ENCODE measurements at regions not wholly inside any gene's neighbourhood (a gene's known extent, or its start where the extent isn't known, plus 50 kb on each side); places are given as distances from the start of the nearest gene placed in this dataset.
"Not testable (repeated sequence)": the region's sequence is repeated elsewhere in the genome, so short reads cannot be mapped to it uniquely, and the experiment has no call there.

DNA sequence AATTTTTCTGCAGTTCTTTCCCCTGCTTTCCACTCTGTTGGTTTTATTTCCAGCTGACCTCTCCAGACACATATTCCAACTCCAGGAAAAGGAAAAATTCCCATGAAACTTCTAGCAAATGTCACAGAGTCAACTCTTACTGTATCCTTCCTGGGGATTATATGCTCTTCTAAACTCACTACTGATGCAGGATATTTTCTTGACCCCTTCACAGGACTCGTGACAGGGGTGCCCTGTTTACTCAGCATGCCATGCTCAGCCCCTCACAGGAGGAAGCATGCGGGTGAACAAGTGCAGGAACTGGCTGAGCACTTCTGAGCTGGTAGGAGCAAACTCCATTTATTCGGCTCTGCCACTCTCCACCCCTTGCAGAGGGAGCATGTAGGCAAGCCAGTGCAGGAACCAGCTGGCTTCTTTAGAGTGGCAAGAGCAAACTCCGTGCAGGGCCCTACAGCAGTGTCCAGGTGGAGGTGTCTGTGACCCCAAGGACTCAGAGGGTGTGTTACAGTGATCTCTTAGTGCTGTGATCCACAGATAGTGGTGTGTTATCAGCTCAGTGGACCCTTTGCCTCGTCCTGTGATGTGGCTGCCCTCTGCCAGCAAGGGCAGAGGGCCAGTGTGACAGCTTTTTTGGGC is 413.6 kb upstream of the GRM7 start:
- in situ Hi-C loops (cut with MboI; ENCODE audit: low sequenced_read_pairs): no loop called here

DNA sequence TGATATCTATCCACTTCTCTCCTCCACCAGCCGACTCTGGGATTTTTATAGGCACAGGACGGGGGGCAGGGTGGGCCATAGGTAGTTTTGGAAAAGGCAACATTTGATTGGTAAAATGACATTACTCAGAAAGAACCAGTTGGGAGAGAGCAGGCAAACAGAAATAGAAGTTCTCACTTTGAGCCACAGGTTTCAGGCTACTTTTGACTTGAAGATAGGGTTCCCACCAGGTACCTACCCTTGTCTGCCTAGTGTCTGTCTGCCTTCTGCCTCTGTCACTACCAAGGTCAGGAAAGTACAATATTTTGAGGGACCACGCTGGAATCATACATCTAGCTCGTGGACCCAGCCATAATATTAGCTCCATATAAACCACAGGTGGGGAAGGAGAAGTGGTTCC is 412.9 kb upstream of the GRM7 start:
- in situ Hi-C loops (cut with MboI; ENCODE audit: low sequenced_read_pairs): no loop called here

DNA sequence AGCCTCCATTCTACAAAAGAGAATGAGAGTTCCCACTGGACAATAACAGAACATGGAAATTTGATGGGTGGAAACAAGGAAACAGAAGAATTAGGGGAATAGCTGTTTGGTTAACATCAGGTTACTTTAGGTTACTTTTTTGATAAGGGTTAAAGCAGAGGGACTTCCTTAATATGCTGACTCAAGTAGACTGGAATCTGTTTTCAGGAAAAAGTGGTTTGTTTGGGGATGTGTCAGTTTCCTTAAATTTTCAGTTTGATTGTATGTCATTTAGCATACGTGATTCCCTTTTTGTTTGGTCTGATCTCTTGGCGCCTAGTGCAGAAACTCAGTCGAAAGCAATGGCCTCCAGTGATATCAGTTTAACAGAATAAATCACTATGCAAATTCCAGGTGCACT is 411.8 kb upstream of the GRM7 start:
- in situ Hi-C loops (cut with MboI; ENCODE audit: low sequenced_read_pairs): no loop called here

DNA sequence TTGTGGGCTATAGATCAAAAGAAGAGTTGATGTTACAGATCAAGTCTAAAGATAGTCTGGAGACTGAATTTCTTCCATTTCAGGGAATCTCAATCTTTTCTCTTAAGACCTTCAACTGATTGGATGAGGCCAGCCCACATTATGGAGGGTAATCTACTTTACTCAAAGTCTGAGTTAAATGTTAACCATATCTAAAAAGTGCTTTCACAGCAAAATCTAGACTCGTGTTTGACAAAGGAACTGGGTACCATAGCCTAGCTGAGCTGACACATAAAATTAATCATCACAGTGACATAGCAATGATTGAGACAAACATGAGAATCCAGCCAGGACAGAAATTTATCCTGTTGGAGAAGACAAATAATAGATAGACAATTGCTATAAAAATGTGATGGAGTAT is 407.9 kb upstream of the GRM7 start:
- in situ Hi-C loops (cut with MboI; ENCODE audit: low sequenced_read_pairs): no loop called here

DNA sequence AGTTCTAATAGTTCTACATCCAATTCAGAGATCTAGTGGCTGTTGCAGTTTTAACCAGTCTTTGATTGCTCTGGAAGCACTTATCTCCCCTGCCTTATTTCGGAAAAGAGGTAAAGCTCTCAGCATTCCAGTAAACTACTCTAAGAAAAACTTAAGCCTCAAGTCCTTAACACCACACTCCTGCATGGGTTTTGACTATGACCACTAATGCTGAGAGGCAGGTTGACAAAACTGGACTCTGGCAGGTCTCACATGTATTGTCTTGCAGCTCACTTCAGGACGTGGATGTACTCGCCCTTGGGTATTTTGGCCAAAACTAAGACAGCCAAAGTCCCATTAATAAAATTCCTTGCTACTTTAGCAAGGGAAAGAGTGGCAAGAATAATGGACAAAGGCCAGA is 405.9 kb upstream of the GRM7 start:
- in situ Hi-C loops (cut with MboI; ENCODE audit: low sequenced_read_pairs): no loop called here

DNA sequence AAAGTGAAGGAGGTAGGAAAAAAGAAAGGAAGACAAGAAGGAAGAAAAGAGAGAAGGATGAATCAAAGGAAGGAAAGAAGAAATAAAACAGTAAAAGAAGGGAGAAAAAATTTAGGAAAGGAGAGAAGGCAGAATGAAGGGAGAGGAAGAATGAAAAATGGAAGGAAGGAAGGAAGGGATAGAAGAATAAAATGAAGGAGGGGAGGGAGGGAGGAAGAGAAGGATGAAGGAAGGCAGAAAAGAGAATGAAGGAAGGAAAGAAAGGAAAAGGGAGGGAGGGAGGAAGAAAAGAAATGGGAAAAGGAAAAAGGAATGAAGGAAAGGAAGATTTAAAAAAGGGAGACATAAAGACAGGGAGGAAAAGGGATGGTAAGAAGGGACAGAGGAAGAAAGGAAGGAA is 393.7 kb upstream of the GRM7 start:
- in situ Hi-C loops (cut with MboI; ENCODE audit: low sequenced_read_pairs): no loop called here

DNA sequence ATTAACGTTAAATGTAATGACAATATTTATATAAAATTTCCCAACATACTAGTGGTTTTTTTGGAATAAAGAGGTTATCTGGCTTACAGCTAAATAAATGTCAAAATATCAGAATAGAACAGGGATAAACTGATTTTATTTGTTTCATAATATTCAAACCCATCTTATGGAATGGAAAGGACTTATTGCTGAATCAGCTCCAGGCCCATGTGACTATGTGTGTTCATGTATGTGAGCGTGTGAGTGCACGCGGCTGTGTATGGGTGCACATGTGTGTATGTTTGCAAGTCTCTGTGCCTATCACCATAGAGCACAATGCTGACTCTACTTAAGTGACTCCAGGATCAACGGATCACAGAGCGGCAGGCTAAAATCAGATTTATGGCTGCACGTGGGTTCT is 392.3 kb upstream of the GRM7 start:
- in situ Hi-C loops (cut with MboI; ENCODE audit: low sequenced_read_pairs): no loop called here

DNA sequence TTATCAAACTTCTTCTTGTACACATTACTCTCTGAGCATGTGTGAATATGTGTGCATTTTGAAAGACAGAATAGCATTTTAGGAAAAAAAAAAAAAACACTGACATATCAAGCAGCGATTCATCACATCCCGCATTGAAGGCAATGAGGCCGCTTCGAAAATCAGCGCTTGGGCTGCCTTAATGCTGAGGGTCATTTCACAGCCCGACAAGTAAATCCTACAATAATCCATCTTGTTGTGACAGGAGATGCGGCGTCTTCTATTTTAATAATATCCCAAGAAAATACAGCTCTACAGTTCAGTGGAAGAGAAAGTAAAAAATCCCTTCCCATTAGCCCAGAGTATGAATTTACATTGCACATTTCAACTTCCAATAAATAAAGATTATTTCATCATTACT is 389.2 kb upstream of the GRM7 start:
- in situ Hi-C loops (cut with MboI; ENCODE audit: low sequenced_read_pairs): no loop called here

DNA sequence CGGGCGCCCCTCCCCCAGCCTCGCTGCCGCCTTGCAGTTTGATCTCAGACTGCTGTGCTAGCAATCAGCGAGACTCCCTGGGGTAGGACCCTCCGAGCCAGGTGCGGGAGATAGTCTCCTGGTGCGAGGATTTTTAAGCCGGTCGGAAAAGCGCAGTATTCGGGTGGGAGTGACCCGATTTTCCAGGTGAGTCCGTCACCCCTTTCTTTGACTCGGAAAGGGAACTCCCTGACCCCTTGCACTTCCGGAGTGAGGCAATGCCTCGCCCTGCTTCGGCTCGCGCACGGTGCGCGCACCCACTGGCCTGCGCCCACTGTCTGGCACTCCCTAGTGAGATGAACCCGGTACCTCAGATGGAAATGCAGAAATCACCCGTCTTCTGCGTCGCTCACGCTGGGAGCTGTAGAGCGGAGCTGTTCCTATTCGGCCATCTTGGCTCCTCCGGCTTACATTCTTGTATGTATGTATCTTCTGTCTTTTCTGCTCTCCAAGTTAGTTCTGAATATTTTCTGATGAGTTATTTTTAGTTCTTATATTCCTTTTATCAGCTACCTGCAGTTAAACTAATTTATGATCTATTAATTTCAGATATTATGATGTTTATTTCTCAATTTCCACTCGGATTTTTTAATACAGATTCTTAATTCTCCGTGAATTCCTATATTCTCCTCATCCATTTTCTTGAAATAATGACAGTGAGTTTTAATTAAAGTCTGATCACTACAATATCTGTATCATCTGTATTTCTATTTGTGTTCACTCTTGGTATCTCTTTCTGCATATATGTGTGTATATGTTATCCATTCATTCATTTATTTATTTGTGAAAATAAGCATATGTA is 370.2 kb upstream of the GRM7 start:
- in situ Hi-C loops (cut with MboI; ENCODE audit: low sequenced_read_pairs): not testable (repeated sequence)

DNA sequence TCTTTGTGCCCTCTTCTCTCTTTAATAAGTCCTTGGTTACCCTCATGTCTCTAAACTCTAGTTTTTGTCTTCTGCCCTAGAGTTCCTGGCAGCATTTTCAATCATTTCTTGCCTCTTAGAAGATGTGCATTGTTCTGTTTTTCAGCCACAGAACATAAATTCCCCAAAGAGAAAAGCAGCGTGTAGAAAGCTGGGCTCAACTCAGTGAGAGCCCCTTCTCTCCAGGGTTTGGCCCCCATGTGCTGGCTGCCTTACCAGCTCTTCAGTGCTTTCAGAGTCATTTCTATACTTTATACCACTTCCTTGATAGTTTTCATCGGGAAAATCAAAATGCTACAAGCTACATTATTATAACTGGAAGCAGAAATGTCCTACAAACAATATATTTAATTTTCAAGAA is 369.1 kb upstream of the GRM7 start:
- in situ Hi-C loops (cut with MboI; ENCODE audit: low sequenced_read_pairs): no loop called here

DNA sequence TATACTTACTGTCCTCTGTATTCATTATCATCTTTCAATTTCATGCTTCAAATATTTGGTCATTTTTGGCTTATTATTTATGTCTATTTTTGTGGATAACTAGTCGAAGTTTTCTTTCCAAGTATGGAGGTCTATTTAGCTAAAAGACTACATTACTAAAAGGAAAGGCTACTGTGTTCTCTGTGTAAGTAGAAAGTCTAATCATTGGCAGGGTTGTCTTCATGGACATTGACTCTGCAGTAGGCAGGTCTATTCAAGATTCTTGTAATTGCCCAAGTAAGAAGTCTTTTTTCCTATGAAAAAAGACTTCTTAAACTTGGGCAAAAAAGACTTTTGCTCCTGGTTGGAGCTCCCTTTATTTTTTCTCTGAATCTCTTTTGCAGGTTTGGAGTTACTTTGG is 368.6 kb upstream of the GRM7 start:
- in situ Hi-C loops (cut with MboI; ENCODE audit: low sequenced_read_pairs): no loop called here

DNA sequence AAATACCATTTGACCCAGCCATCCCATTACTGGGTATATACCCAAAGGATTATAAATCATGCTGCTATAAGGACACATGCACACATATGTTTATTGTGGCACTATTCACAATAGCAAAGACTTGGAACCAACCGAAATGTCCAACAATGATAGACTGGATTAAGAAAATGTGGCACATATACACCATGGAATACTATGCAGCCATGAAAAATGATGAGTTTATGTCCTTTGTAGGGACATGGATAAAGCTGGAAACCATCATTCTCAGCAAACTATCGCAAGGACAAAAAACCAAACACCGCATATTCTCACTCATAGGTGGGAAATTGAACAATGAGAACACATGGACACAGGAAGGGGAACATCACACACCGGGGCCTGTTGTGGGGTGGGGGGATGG is 362.0 kb upstream of the GRM7 start:
- in situ Hi-C loops (cut with MboI; ENCODE audit: low sequenced_read_pairs): not testable (repeated sequence)

DNA sequence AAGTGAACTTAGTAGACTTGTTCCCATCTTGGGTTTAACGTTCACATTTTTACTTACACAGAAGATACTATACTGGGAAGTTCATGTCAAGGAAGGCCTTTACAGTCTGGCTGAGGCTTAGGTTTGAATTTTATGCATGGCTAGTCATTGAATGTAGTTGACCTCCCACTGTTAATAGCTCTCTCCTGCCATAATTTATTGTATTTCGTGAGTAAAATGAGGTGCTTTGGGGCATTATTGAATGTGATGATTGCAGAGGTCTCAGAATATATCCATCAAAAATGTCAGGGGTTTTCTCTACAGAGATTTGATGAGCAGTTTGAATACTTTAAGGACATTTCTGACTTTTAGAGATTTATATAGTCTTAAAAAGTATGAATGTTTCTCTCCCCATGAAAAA is 356.6 kb upstream of the GRM7 start:
- in situ Hi-C loops (cut with MboI; ENCODE audit: low sequenced_read_pairs): no loop called here

DNA sequence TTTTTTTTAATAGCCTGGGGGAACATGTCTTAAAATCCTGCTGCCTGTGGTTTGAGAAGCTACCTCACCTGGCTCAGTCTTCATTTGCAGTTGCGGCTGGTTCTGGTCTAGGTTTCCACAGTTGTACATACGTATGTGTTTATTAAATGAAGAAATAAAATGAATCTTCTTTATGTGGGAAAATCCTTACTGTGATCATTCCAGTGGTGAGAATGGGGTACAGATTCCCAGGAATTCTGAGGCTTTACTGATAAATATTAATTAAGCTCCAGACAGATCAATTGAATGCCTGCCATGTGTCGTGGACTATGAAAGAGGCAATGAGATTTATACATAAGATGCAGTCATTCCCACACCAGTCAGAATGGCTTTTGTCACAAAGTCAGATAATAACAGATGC is 356.1 kb upstream of the GRM7 start:
- in situ Hi-C loops (cut with MboI; ENCODE audit: low sequenced_read_pairs): no loop called here

DNA sequence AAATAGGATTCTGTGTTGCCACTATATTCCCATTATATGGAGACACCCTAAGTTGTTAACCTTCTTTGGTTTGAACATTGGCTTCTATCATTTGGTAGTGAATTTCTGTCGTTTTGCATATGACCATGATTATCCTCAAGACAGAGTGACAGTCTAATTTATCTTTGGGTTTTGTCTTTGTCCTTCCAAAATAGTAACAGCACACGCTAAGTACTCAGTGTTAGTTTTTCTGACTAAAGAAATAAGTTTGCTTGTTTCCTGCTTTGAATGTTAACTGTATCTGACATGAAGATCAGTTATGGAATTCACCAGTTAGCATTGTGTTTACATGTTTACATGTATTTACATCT is 352.5 kb upstream of the GRM7 start:
- in situ Hi-C loops (cut with MboI; ENCODE audit: low sequenced_read_pairs): no loop called here

DNA sequence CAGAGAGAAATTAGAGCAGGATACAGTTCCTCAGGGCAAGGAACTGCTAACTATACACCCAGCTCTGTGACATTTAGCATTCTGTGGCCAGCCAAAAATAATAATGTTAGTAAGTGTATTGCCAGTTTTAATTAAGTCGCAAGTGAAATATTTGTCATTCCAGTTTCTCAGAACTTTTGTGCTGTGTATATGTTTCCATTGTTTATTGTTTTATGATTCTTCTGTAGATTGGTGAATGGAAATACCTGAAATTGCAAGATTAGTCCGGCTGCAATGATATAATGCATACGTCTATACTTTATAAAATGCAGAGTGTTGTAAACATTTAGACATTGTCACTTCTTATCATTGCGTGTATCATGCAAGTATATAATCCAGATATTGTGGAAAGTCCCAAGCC is 351.3 kb upstream of the GRM7 start:
- in situ Hi-C loops (cut with MboI; ENCODE audit: low sequenced_read_pairs): no loop called here

DNA sequence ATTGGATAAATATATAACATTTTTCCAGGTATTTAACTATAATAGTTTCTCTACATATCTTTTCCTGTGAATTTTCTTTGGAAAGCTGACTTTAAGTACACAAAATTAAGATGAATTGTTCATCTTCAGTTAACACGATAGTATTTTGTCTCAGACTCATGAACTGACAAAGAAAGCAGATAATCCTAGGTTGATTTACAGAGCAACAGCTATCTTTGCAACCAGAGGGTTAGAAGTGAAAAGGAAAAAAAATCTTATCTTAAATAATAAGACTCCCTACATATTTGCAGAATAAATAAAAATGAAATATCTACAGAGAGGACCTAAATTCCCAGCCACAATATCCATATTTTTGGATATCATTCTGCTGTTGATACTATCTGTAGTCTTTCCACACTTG is 350.2 kb upstream of the GRM7 start:
- in situ Hi-C loops (cut with MboI; ENCODE audit: low sequenced_read_pairs): no loop called here

DNA sequence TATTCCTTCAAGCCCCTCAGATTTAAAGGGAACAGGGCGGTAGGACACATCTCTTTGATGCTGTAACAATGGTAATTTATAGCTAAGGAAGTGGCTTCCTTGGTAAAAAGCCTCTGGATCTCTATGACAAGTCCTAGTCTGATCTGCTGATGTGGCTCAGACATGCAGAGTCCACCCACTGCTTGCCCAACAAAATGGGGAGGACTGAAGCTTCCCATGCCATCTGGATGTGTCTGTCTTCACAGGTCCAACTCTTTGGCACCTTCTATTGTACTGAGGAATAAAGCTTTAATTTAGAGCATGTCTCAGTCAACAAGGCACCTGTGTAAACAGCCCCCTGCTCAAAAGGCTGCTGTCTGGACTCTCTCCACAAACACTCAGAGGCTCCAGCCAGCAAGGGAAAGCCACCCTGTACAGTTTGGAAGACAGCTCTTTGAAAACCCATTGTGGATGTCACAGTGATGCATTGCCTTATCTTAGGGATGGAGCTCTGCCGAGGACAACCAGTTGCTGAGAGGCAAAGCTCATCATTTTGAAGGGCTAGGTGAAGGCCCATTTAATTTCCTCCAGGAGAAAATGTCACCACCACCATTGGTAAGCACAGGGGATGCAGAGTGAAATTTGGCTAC is 348.6 kb upstream of the GRM7 start:
- in situ Hi-C loops (cut with MboI; ENCODE audit: low sequenced_read_pairs): no loop called here

DNA sequence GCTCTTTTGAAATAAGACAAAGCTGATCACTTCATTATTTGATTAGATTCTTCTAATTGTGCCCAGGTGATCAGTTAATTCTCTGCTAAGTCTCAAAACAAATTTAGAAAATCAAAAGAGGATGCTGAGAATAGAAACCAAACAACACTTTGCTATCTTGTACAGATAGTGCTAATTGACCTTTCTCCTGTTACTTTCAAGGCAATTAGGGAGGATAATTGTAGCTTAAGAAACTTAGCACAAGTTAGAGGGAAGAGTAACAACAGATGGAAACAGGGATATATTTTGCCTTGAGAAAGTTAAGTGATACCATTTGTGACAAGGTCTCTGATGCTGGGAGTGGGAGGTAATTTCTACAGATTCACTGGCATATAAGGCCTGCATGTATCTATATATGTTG is 344.8 kb upstream of the GRM7 start:
- in situ Hi-C loops (cut with MboI; ENCODE audit: low sequenced_read_pairs): no loop called here

DNA sequence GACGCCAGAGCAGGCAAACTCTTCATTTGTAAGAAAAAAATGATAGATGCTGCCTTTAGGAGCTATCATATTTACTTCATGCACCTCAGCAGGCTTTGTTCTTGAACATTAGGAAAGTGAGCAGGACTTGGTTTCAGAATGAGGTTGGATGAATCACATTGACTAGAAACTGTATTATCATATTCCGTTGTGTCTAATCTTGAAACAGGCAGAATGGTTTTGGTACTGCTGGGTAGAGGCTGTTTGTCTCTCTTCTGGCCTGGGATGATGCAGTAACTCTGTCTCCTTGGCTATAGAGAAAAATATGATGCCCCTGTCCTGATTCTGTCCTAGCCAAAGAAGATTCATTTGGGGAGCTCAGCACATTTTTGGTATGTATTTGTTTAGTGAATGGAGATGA is 344.2 kb upstream of the GRM7 start:
- in situ Hi-C loops (cut with MboI; ENCODE audit: low sequenced_read_pairs): no loop called here

DNA sequence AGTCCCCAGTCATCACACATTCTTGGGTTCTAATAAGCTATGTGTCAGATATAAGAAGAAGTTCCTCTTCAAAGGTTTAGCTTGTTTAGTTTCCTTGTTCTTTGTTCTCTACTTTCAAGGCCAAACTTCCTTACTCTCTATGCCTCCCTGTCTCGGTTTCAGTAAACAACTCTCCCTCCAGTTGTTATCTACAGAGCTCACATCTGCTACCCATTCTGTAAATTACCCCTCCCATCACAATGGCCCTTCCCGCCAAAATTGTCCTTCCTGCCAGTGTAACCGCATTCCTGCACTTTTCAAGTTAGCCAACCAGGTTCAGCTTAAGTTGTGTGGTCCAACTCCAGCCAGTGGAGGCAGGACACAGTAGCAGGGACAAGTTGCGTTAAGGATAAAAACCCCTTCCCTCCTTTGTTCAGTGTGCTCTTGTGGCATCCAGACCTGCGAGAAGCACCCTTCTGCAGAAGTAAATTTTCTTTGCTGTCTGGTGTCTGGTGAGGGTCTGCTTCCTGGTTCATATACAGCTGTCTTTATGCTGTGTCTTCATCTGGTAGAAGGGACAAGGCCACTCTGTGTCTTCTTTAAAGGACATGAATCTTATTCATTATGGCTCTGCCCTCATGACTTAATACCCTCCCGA is 342.1 kb upstream of the GRM7 start:
- in situ Hi-C loops (cut with MboI; ENCODE audit: low sequenced_read_pairs): no loop called here
